Body of pancreas (tissue), 4 donors: ENCODE measurements at regions not wholly inside any gene's neighbourhood (a gene's known extent, or its start where the extent isn't known, plus 50 kb on each side); places are given as distances from the start of the nearest gene placed in this dataset.

ENCODE experiments used
- ATAC-seq: fragments of 150-250 bp; one replicate; pipeline ENCODE4 v1.9.1; 2016
- DNase-seq, 4 donors: peaks; one replicate each; pipeline ENCODE4 v3.0.0-alpha.2; 2019
- H3K27ac ChIP-seq, 4 donors: fragments of 200-600 bp; sonication (generic); 1 replicate in 3 of 4; 2 replicates in 1 of 4; pipeline versions ENCODE4 v1.5.1 to v1.6.1; 2016 to 2019; ENCODE audit warnings: mild to moderate bottlenecking in 1 of 4, mixed read lengths in 1 of 4, moderate library complexity in 1 of 4
- H3K27me3 ChIP-seq, 2 donors: fragments of 200-600 bp; sonication (generic); one replicate each; pipeline ENCODE4 v1.6.0; 2016; ENCODE audit warnings: mild to moderate bottlenecking in 1 of 2
- H3K36me3 ChIP-seq, 2 donors: fragments of 200-600 bp; sonication (generic); replicated peaks in 1 of 2; 2 replicates each; pipeline ENCODE4 v1.5.1; 2016; ENCODE audit warnings: low read depth in 2 of 2; ENCODE audit not compliant: insufficient read depth in 1 of 2
- H3K4me1 ChIP-seq: fragments of 200-600 bp; sonication (generic); one replicate; pipeline ENCODE4 v1.6.0; 2016
- H3K4me3 ChIP-seq, 2 donors: fragments of 200-600 bp; sonication (generic); 1 replicate in 1 of 2; 2 replicates in 1 of 2; pipeline ENCODE4 v1.5.1; 2016 to 2019
- H3K9me3 ChIP-seq, 3 donors: fragments of 200-600 bp; sonication (generic); 1 replicate in 2 of 3; 2 replicates in 1 of 3; pipeline ENCODE4 v1.5.1; 2016
- CTCF ChIP-seq, 7 experiments: fragments of 450-650 bp in 4 of 7; fragments of 200-600 bp in 3 of 7; sonication (generic) in 3 of 7; IDR thresholded peaks; one replicate each; pipeline ENCODE4 v1.5.1; 2016 to 2019; ENCODE audit warnings: antibody characterized with exemption in 7 of 7
- POLR2A ChIP-seq, 3 donors: fragments of 450-650 bp; IDR thresholded peaks; one replicate each; pipeline ENCODE4 v1.6.1; 2016; ENCODE audit warnings: antibody characterized with exemption in 3 of 3, mild to moderate bottlenecking in 2 of 3
- WGBS, 2 donors: methylation state at CpG; one replicate each; pipeline ENCODE4 v1.1.5; 2017; 5-methylcytosine and 5-hydroxymethylcytosine counted together
- intact Hi-C: fragments of 100-400 bp; cut with DNase I; formaldehyde crosslinking; loops from one replicate; pipeline ENCODE4 v1.15.1; 2023

DNA sequence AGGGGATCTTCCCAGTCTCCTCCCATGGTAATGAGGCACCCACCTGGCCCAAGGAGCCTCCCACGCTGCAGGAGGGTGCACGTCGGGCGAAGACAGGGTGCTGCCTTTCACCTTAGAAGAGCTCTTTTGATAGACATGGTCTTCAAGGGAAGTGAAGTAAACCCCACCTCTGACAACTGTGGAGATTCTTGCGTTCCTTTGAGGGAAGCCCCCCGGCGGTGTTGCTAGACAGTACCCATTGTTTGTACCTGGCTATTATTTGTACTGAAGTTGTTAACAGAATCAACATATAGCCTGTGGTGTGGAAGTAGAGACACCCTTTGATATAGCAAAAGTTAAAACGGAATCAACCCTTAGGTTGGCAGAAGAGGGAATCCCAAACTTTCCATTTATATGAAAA lies 648.0 kb downstream of the GALR1 start:
- DNase-seq (no peak), ATAC-seq (no peak)
- H3K36me3 ChIP-seq, result no peaks in the 10 kb centered on the region
- no peaks in the 10 kb centered on the region for H3K9me3 ChIP-seq
- no peaks in the 10 kb centered on the region for H3K27me3 ChIP-seq
- H3K4me1 ChIP-seq, result peaks cover 8% of the 10 kb centered on the region
- 25 to 39% methylated on average over 8 of the region's 8 CpGs for WGBS, 2 donors
- no peak overlapping the region for H3K27ac ChIP-seq
- intact Hi-C loops, result no loop called here
- no peak overlapping the region for H3K4me3 ChIP-seq
- TF ChIP-seq CTCF (IDR thresholded peaks at IDR 0.05) (no peak), POLR2A (IDR thresholded peaks at IDR 0.05) (no peak)

DNA sequence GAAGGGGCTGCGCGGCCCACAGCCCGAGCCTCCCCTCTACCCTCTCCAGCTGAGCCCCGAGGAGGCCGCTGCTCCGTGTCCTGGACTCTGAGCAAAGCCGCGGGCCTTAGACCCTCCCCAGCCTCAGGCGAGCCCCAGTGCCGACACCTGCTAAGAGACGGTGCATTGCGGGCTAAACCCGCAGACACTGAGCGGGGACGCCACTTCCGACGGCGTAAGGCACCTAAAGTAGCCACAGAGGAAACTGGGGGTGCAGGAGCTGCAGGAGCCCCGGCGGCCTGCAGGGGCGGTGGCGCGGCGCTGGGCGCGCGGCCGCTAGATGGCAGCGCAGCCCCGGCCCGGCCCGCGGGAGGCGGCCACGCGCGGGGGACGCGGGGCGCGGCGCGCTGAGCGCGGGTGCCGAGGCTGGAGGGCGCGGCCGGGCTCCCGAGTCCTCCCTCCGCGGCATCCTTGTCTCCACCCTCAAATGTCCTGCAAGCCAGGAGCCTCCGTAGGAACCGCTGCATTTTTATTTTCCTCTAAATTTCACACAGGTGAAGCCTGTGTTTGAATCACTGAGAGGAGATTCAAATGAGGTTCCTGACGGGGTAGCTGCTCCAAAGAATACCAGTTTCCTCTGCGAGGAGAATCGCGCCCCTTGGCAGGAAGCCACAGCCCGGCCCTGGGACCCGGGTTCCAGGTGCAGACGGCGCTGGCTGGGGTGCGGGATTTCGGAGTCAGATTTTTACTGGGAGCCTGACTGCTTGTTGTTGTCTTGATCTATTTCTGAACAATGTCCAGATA lies 650.5 kb downstream of the GALR1 start:
- peak; percentile 89 for ATAC-seq
- no peaks in the 10 kb centered on the region for H3K36me3 ChIP-seq
- no peak for TF ChIP-seq POLR2A (IDR thresholded peaks at IDR 0.05)
- peak; percentile 54 to 99 (median 79) for TF ChIP-seq CTCF (IDR thresholded peaks at IDR 0.05)
- H3K9me3 ChIP-seq, result no peaks in the 10 kb centered on the region
- H3K4me1 ChIP-seq, result peaks cover 8% of the 10 kb centered on the region
- 6 to 22% methylated on average over 17 to 51 of the region's 64 CpGs for WGBS, 2 donors
- no peaks in the 10 kb centered on the region for H3K27me3 ChIP-seq
- peak; percentile 31 to 57 (median 42) for DNase-seq
- no peak overlapping the region for H3K27ac ChIP-seq
- intact Hi-C loops, result no loop called here
- no peak overlapping the region for H3K4me3 ChIP-seq

DNA sequence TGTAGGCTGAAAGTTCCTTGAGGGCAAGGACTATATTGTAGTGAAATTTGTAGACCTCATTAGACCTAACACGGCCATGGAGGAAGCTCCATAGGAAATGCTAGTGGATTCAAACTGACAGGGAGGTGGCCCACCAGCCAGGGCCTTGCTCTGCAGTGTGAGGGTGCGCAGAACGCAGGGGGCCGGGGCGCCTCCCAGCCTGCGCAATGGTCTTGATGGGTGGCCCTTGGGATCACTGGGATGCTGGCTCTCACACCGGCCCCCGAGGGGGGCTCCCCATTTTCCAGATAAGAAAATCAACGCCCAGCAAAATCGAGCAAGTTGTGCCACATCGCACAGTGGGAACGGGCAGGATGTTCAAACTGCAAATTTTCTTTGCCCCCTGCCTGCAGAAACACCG lies 655.4 kb downstream of the GALR1 start:
- no peak overlapping the region for H3K4me3 ChIP-seq
- no peak for DNase-seq
- WGBS, 2 donors, result 64 to 72% methylated on average over 10 to 13 of the region's 13 CpGs

DNA sequence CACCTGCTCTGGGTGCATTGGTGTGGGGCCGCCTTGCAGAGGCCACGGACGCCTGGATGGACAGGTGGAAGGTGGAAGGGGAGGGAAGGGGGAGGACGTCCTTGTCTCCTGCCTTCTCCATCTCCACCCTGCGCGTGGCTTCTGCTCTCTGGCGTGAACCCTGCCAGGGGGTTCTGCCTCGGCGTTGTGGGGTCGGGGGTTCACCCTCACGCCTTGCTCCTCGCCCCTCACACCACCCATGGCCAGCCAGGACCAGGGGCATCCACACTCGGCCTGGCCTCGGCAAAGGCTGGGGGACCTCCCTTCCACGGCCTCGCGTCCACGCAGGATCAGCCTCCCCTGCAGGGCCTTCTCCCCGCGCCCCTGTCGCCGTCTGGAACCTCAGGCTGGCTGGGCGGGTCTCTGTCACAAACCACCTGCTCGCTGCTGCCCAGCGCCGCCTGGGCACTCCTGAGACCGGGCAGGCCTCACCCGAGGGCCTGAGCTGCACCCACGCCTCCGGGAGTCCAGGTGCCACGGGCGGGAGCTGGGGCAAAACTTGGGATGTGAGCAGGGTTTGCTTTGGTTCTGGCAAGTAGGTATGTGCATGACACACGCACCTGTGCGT lies 655.9 kb downstream of the GALR1 start:
- DNase-seq, result no peak
- WGBS, 2 donors, result 63 to 75% methylated on average over 17 to 30 of the region's 34 CpGs

More for the DNA sequence above, 655.4 kb downstream of the GALR1 start:
- peaks cover 4% of the 10 kb centered on the region for H3K4me1 ChIP-seq
- no peaks in the 10 kb centered on the region for H3K27me3 ChIP-seq
- no peaks in the 10 kb centered on the region for H3K36me3 ChIP-seq
- intact Hi-C loops, result no loop called here
- H3K9me3 ChIP-seq, result no peaks in the 10 kb centered on the region
- ATAC-seq, result no peak
- TF ChIP-seq CTCF (IDR thresholded peaks at IDR 0.05), result no peak
- no peak for TF ChIP-seq POLR2A (IDR thresholded peaks at IDR 0.05)
- no peak overlapping the region for H3K27ac ChIP-seq

More for the DNA sequence above, 655.9 kb downstream of the GALR1 start:
- no peak overlapping the region for H3K27ac ChIP-seq
- intact Hi-C loops, result no loop called here
- no peak overlapping the region for H3K4me3 ChIP-seq
- no peaks in the 10 kb centered on the region for H3K36me3 ChIP-seq
- peaks cover under 1% of the 10 kb centered on the region for H3K4me1 ChIP-seq
- no peak for ATAC-seq
- TF ChIP-seq CTCF (IDR thresholded peaks at IDR 0.05) (no peak), POLR2A (IDR thresholded peaks at IDR 0.05) (no peak)
- no peaks in the 10 kb centered on the region for H3K27me3 ChIP-seq
- no peaks in the 10 kb centered on the region for H3K9me3 ChIP-seq
